ENCODE measurements at regions not wholly inside any gene's neighbourhood (a gene's known extent, or its start where the extent isn't known, plus 50 kb on each side); places are given as distances from the start of the nearest gene placed in this dataset.

DNA sequence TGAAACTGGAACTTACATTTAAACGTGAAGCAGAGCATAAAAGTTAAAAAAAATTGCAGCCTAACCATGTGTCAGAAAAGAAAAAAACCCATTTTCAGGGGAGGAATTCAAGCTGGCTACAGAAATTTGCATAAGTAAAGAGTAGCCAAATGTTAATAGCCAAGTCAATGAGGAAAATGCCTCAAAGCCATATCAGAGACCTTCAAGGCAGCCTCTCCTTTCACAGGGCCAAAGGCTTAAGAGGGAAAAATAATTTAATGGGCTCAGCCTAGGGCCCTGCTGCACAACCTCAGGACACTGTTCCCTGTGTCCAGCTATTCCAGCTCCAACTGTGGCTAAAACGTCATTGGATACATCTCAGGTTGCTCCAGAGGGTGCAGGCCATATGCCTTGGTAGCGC is 749.5 kb downstream of the FLRT2 start:
- Mint-ChIP-seq H3K9me3 (peaks cover 12% of the 10 kb centered on the region), H3K27ac (no peak overlapping the region), H3K27me3 (no peaks in the 10 kb centered on the region), H3K4me3 (no peak overlapping the region), H3K36me3 (ENCODE audit: low read depth) (no peaks in the 10 kb centered on the region), H3K4me1 (ENCODE audit: low read depth) (no peaks in the 10 kb centered on the region)
- no peak for DNase-seq

- no peak for DNase-seq
- no peaks in the 10 kb centered on the region for H3K4me1 Mint-ChIP-seq (ENCODE audit: low read depth)
- no peaks in the 10 kb centered on the region for H3K27me3 Mint-ChIP-seq
- no peak overlapping the region for H3K4me3 Mint-ChIP-seq
- no peaks in the 10 kb centered on the region for H3K36me3 Mint-ChIP-seq (ENCODE audit: low read depth)
- peaks cover 4% of the 10 kb centered on the region for H3K9me3 Mint-ChIP-seq
- H3K27ac Mint-ChIP-seq: no peak overlapping the region
These were observed 728.0 kb downstream of the FLRT2 start for GRCh38 chr14:86257973-86258372.

DNA sequence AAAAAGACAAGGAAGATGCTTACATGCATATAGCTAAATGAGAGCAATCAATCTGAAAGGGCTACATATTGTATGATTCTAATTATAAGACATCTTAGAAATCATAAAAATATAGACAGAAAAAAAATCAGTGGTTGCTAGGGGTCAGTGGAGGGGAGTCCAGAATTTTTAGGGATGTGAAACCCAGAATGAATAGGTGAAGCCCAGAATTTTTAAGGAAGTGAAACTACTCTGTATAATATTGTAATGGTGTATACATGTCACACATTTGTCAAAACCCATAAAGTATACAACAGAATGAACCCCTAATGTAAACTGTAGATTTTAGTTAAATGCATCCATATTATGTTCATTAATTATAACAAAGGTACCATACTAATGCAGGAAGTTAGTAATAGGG is 713.2 kb downstream of the FLRT2 start:
- no peaks in the 10 kb centered on the region for H3K4me1 Mint-ChIP-seq (ENCODE audit: low read depth)
- no peaks in the 10 kb centered on the region for H3K36me3 Mint-ChIP-seq (ENCODE audit: low read depth)
- H3K27ac Mint-ChIP-seq: no peak overlapping the region
- no peaks in the 10 kb centered on the region for H3K27me3 Mint-ChIP-seq
- H3K9me3 Mint-ChIP-seq: no peaks in the 10 kb centered on the region
- DNase-seq: no peak
- H3K4me3 Mint-ChIP-seq: no peak overlapping the region

GRCh38 chr14:86237733-86238132 is 707.8 kb downstream of the FLRT2 start:
- peaks cover 7% of the 10 kb centered on the region for H3K9me3 Mint-ChIP-seq
- no peaks in the 10 kb centered on the region for H3K36me3 Mint-ChIP-seq (ENCODE audit: low read depth)
- no peaks in the 10 kb centered on the region for H3K4me1 Mint-ChIP-seq (ENCODE audit: low read depth)
- H3K27ac Mint-ChIP-seq: no peak overlapping the region
- no peak overlapping the region for H3K4me3 Mint-ChIP-seq
- no peak for DNase-seq
- no peaks in the 10 kb centered on the region for H3K27me3 Mint-ChIP-seq

GRCh38 chr14:86221755-86222154 is 691.8 kb downstream of the FLRT2 start:
- Mint-ChIP-seq H3K4me3 (no peak overlapping the region), H3K4me1 (ENCODE audit: low read depth) (no peaks in the 10 kb centered on the region), H3K27me3 (no peaks in the 10 kb centered on the region), H3K27ac (no peak overlapping the region), H3K9me3 (peaks cover 6% of the 10 kb centered on the region), H3K36me3 (ENCODE audit: low read depth) (no peaks in the 10 kb centered on the region)
- DNase-seq: no peak

GRCh38 chr14:86221000-86221399 is 691.1 kb downstream of the FLRT2 start:
- DNase-seq: no peak
- no peak overlapping the region for H3K27ac Mint-ChIP-seq
- H3K36me3 Mint-ChIP-seq (ENCODE audit: low read depth): no peaks in the 10 kb centered on the region
- H3K4me3 Mint-ChIP-seq: no peak overlapping the region
- H3K4me1 Mint-ChIP-seq (ENCODE audit: low read depth): no peaks in the 10 kb centered on the region
- H3K9me3 Mint-ChIP-seq: peaks cover 3% of the 10 kb centered on the region
- no peaks in the 10 kb centered on the region for H3K27me3 Mint-ChIP-seq

- Mint-ChIP-seq H3K4me3 (no peak overlapping the region), H3K27me3 (no peaks in the 10 kb centered on the region), H3K4me1 (ENCODE audit: low read depth) (no peaks in the 10 kb centered on the region), H3K9me3 (no peaks in the 10 kb centered on the region), H3K36me3 (ENCODE audit: low read depth) (no peaks in the 10 kb centered on the region), H3K27ac (no peak overlapping the region)
- no peak for DNase-seq
These were observed 687.6 kb downstream of the FLRT2 start for GRCh38 chr14:86217523-86217922.

DNA sequence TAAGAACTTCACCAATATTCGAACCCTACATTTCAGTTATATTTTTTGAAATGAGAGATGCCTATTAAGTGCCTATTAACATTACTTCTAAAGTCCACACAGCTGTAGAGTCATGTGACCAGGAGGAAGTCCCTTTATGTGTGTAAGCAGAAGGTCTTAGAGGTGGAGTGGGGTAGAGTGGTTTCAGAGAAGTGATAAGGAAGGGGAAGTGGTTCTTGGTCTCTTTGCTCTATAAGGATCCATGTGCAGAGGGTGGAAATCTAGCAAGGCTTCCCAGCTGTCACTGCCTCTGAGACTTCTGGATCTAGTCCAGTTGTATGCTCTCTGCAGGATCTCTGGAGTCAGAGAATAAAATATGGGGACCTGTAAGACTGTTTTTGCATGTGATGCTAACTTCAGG is 673.9 kb downstream of the FLRT2 start:
- H3K36me3 Mint-ChIP-seq (ENCODE audit: low read depth): no peaks in the 10 kb centered on the region
- no peak overlapping the region for H3K4me3 Mint-ChIP-seq
- DNase-seq: no peak
- no peaks in the 10 kb centered on the region for H3K4me1 Mint-ChIP-seq (ENCODE audit: low read depth)
- no peak overlapping the region for H3K27ac Mint-ChIP-seq
- H3K9me3 Mint-ChIP-seq: peaks cover 4% of the 10 kb centered on the region
- no peaks in the 10 kb centered on the region for H3K27me3 Mint-ChIP-seq

- Mint-ChIP-seq H3K27me3 (no peaks in the 10 kb centered on the region), H3K9me3 (peaks cover 3% of the 10 kb centered on the region), H3K27ac (no peak overlapping the region), H3K36me3 (ENCODE audit: low read depth) (no peaks in the 10 kb centered on the region), H3K4me1 (ENCODE audit: low read depth) (no peaks in the 10 kb centered on the region), H3K4me3 (no peak overlapping the region)
- DNase-seq: no peak
These were observed 666.5 kb downstream of the FLRT2 start for GRCh38 chr14:86196471-86196870.

DNA sequence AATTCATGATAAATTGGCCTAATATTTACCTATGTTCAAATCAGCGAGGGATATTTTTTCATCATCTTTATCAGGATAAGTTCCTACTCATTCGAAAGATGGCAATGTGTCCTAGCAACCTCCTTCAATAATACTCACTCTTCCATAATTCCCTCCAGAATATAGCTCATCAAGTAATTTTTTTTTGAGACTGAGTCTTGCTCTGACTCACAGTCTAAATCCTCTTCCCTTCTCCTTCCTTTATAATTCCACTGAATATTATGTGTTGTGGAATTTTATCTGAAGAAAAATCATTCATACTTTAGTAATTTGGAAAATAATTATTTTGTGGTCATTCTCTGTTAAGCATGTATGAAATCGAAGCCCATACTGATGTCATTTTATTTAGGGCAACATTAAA is 663.8 kb downstream of the FLRT2 start:
- no peaks in the 10 kb centered on the region for H3K36me3 Mint-ChIP-seq (ENCODE audit: low read depth)
- no peaks in the 10 kb centered on the region for H3K27me3 Mint-ChIP-seq
- DNase-seq: no peak
- H3K4me3 Mint-ChIP-seq: no peak overlapping the region
- H3K27ac Mint-ChIP-seq: no peak overlapping the region
- peaks cover 4% of the 10 kb centered on the region for H3K9me3 Mint-ChIP-seq
- no peaks in the 10 kb centered on the region for H3K4me1 Mint-ChIP-seq (ENCODE audit: low read depth)

GRCh38 chr14:86179980-86180379 is 650.0 kb downstream of the FLRT2 start:
- Mint-ChIP-seq H3K27me3 (no peaks in the 10 kb centered on the region), H3K36me3 (ENCODE audit: low read depth) (no peaks in the 10 kb centered on the region), H3K4me3 (no peak overlapping the region), H3K4me1 (ENCODE audit: low read depth) (no peaks in the 10 kb centered on the region), H3K9me3 (peaks cover 5% of the 10 kb centered on the region), H3K27ac (no peak overlapping the region)
- DNase-seq: no peak

DNA sequence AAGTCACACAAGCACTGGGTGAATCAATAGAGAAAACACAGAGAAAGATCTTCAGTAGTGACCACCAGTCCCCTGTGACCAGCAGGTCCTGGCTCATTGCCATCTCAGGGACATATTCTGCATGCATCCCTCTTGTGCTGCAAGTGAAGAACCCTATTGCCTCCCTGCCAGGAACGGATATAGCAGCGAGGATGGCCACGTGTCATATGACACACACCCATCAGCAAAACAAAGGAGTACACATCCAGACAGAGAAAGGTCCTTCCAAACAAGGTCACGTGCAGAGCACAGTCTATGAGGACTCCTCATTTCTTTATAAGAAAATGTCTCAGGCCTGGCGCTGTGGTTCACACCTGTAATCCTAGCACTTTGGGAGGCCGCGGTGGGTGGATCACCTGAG is 638.4 kb downstream of the FLRT2 start:
- Mint-ChIP-seq H3K4me3 (no peak overlapping the region), H3K27ac (no peak overlapping the region), H3K36me3 (ENCODE audit: low read depth) (no peaks in the 10 kb centered on the region), H3K9me3 (peaks cover 2% of the 10 kb centered on the region), H3K27me3 (no peaks in the 10 kb centered on the region), H3K4me1 (ENCODE audit: low read depth) (no peaks in the 10 kb centered on the region)
- no peak for DNase-seq

DNA sequence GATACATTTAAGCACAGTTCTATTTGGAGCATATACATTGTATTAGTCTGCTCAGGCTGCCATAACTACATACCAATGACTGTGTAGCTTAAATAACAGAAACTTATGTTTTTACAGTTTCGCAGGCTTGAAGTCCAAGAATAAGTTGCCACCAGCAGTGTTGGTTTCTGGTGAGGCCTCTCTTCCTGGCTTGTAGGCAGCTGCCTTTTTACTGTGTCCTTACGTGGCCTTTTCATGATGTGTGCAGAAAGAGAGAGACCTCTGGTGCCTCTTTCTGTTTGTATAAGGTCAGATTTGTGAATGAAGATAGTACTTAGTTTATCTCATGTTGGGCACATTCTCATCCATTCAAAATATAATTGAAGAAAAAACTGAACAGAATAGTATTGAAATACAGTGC is 636.6 kb downstream of the FLRT2 start:
- H3K4me3 Mint-ChIP-seq: no peak overlapping the region
- no peaks in the 10 kb centered on the region for H3K27me3 Mint-ChIP-seq
- H3K4me1 Mint-ChIP-seq (ENCODE audit: low read depth): no peaks in the 10 kb centered on the region
- peaks cover 2% of the 10 kb centered on the region for H3K9me3 Mint-ChIP-seq
- no peaks in the 10 kb centered on the region for H3K36me3 Mint-ChIP-seq (ENCODE audit: low read depth)
- no peak for DNase-seq
- H3K27ac Mint-ChIP-seq: no peak overlapping the region

GRCh38 chr14:86153480-86153879 is 623.5 kb downstream of the FLRT2 start:
- Mint-ChIP-seq H3K4me1 (ENCODE audit: low read depth) (no peaks in the 10 kb centered on the region), H3K27ac (no peak overlapping the region)

GRCh38 chr14:86143248-86143647 is 613.3 kb downstream of the FLRT2 start:
- no peaks in the 10 kb centered on the region for H3K4me1 Mint-ChIP-seq (ENCODE audit: low read depth)
- H3K4me3 Mint-ChIP-seq: no peak overlapping the region
- no peaks in the 10 kb centered on the region for H3K36me3 Mint-ChIP-seq (ENCODE audit: low read depth)
- no peaks in the 10 kb centered on the region for H3K27me3 Mint-ChIP-seq
- peaks cover 35% of the 10 kb centered on the region for H3K9me3 Mint-ChIP-seq
- H3K27ac Mint-ChIP-seq: no peak overlapping the region
- DNase-seq: no peak

More at GRCh38 chr14:86153480-86153879, 623.5 kb downstream of the FLRT2 start:
- H3K9me3 Mint-ChIP-seq: peaks cover 12% of the 10 kb centered on the region
- DNase-seq: no peak
- H3K27me3 Mint-ChIP-seq: no peaks in the 10 kb centered on the region
- no peak overlapping the region for H3K4me3 Mint-ChIP-seq
- H3K36me3 Mint-ChIP-seq (ENCODE audit: low read depth): no peaks in the 10 kb centered on the region

GRCh38 chr14:86141966-86142365 is 612.0 kb downstream of the FLRT2 start:
- H3K4me3 Mint-ChIP-seq: no peak overlapping the region

More at GRCh38 chr14:86141966-86142365, 612.0 kb downstream of the FLRT2 start:
- H3K36me3 Mint-ChIP-seq (ENCODE audit: low read depth): no peaks in the 10 kb centered on the region
- no peak overlapping the region for H3K27ac Mint-ChIP-seq
- no peaks in the 10 kb centered on the region for H3K27me3 Mint-ChIP-seq
- no peaks in the 10 kb centered on the region for H3K4me1 Mint-ChIP-seq (ENCODE audit: low read depth)
- peaks cover 44% of the 10 kb centered on the region for H3K9me3 Mint-ChIP-seq
- DNase-seq: no peak
